ENCODE measurements at regions not wholly inside any gene's neighbourhood (a gene's known extent, or its start where the extent isn't known, plus 50 kb on each side); places are given as distances from the start of the nearest gene placed in this dataset.

GRCh38 chrX:151085207-151085606 is 91.2 kb upstream of the GPR50 start:
- TF ChIP-seq CTCF (IDR thresholded peaks at IDR 0.05; ENCODE audit: poor library complexity) (no peak), EZH2phosphoT487 (IDR thresholded peaks at IDR 0.05; ENCODE audit: low read depth, severe bottlenecking, unreplicated experiment) (no peak), EZH2 (IDR thresholded peaks at IDR 0.05; ENCODE audit: borderline replicate concordance) (no peak)
